K562 (cell line): ENCODE measurements at regions not wholly inside any gene's neighbourhood (a gene's known extent, or its start where the extent isn't known, plus 50 kb on each side); places are given as distances from the start of the nearest gene placed in this dataset.

Experiments
- ATAC-seq: fragments of 200-7000 bp; cut with Tn5 transposase; 3 replicates; pipeline ENCODE4 v1.9.1; 2020; ENCODE audit warnings: moderate library complexity
- BruUV-seq: library from RNA; stranded (reverse); fragments of 400-500 nt; replicated peaks from 2 replicates; lab custom pipeline; 2021; lab: Mats Ljungman, UMichigan
- CTCF ChIA-PET: fragments of 300-600 bp; formaldehyde crosslinking; extraction: SDS; loops from one replicate; lab custom pipeline; 2021; ENCODE audit warnings: low intra/inter-chr PET ratio; lab: Yijun Ruan, JAX
- POLR2A ChIA-PET: fragments of 300-600, 350-650 bp; sonication (Branson Sonifier 250); formaldehyde crosslinking; extraction: SDS; loops from one replicate; lab custom pipeline; 2021; ENCODE audit warnings: antibody characterized with exemption, inconsistent platforms; lab: Yijun Ruan, JAX
- DNase-seq, 4 experiments: peaks; one replicate each; pipeline versions ENCODE4 v3.0.0 to v3.0.0-alpha.2; 2011 to 2018; ENCODE audit warnings: low spot score in 3 of 4, mixed read lengths in 3 of 4; ENCODE audit errors: extremely low read depth in 1 of 4
- FAIRE-seq: peaks from 2 replicates; lab custom pipeline; 2011; peaks lifted over from hg19 to GRCh38; lab: Jason Lieb, UNC
- H2AFZ ChIP-seq: 2 replicates; pipeline ENCODE4 v1.6.0; 2011; ENCODE audit warnings: low read depth, low read length, control low read depth, inconsistent platforms
- H3K27ac ChIP-seq: fragments of 200-600 bp; 3 replicates; pipeline ENCODE4 v1.8.0; 2011; ENCODE audit warnings: low read depth, mild to moderate bottlenecking, control low read depth, inconsistent platforms, low read length, moderate library complexity, mixed read lengths; ENCODE audit errors: extremely low read depth
- H3K27me3 ChIP-seq, 2 experiments: fragments of 300-600 bp in 1 of 2; 2 replicates in 1 of 2; 3 replicates in 1 of 2; pipeline versions ENCODE4 v1.6.0 to v1.8.0; 2011; ENCODE audit warnings: inconsistent platforms in 2 of 2, low read length in 2 of 2, mild to moderate bottlenecking in 1 of 2, mixed read lengths in 1 of 2, moderate library complexity in 1 of 2; ENCODE audit not compliant: control insufficient read depth in 2 of 2, insufficient read depth in 2 of 2
- H3K36me3 ChIP-seq: fragments of 300-600 bp; 3 replicates; pipeline ENCODE4 v1.8.0; 2011; ENCODE audit warnings: mild to moderate bottlenecking, low read length, inconsistent platforms; ENCODE audit not compliant: control insufficient read depth, insufficient read depth
- H3K4me1 ChIP-seq, 2 experiments: fragments of 200-600 bp in 1 of 2; replicated peaks in 1 of 2; 2 replicates in 1 of 2; 3 replicates in 1 of 2; pipeline versions ENCODE4 v1.5.1 to v1.8.0; 2011; ENCODE audit warnings: inconsistent platforms in 2 of 2, low read length in 2 of 2, mild to moderate bottlenecking in 1 of 2, mixed read lengths in 1 of 2, moderate library complexity in 1 of 2; ENCODE audit not compliant: control insufficient read depth in 2 of 2, insufficient read depth in 2 of 2
- H3K4me2 ChIP-seq: 2 replicates; pipeline ENCODE4 v1.6.1; 2011; ENCODE audit warnings: low read length, control low read depth, inconsistent platforms, mixed read lengths; ENCODE audit not compliant: insufficient read depth
- H3K4me3 ChIP-seq: fragments of 200-600 bp; sonication (generic), shearing (Covaris generic); 2 replicates; pipeline ENCODE4 v1.5.1; 2016; ENCODE audit warnings: control low read depth, inconsistent platforms
- H3K79me2 ChIP-seq: fragments of 200-600 bp; 3 replicates; pipeline ENCODE4 v1.8.0; 2011; ENCODE audit warnings: low read length, inconsistent platforms; ENCODE audit not compliant: control insufficient read depth, insufficient read depth
- H3K9ac ChIP-seq, 2 experiments: 2 replicates each; pipeline versions ENCODE4 v1.6.0 to v1.6.1; 2011; ENCODE audit warnings: low read depth in 2 of 2, low read length in 2 of 2, control low read depth in 1 of 2, inconsistent platforms in 1 of 2, mild to moderate bottlenecking in 1 of 2, mixed read lengths in 1 of 2; ENCODE audit not compliant: insufficient read depth in 1 of 2
- H3K9me1 ChIP-seq: one replicate; pipeline ENCODE4 v1.6.0; 2011; ENCODE audit warnings: inconsistent platforms, mild to moderate bottlenecking, low read length, moderate library complexity; ENCODE audit not compliant: control insufficient read depth, insufficient read depth
- H3K9me3 ChIP-seq: replicated peaks from 2 replicates; pipeline ENCODE4 v1.5.1; 2011; ENCODE audit warnings: low read depth, low read length, inconsistent platforms; ENCODE audit not compliant: control insufficient read depth, insufficient read depth
- H4K20me1 ChIP-seq: replicated peaks from 2 replicates; pipeline ENCODE4 v1.6.1; 2011; ENCODE audit warnings: low read length, inconsistent platforms, mixed read lengths; ENCODE audit not compliant: control insufficient read depth, insufficient read depth
- CAMTA2 ChIP-seq: fragments of 250-450 bp; sonication (Bioruptor Pico); conservative IDR thresholded peaks from 2 replicates; pipeline ENCODE4 v1.5.1; 2022
- CBFA2T2 ChIP-seq: fragments of 450-650 bp; conservative IDR thresholded peaks from 2 replicates; pipeline ENCODE4 v1.6.1; 2017; ENCODE audit warnings: mild to moderate bottlenecking
- FOXJ3 ChIP-seq: sonication (generic); formaldehyde crosslinking; IDR thresholded peaks from 2 replicates; pipeline ENCODE4 v1.4.0; 2020; ENCODE audit warnings: mild to moderate bottlenecking, missing genetic modification reagents
- HDAC2 ChIP-seq: fragments of 450-650 bp; IDR thresholded peaks from 2 replicates; pipeline ENCODE4 v1.6.1; 2016; ENCODE audit warnings: mild to moderate bottlenecking
- JUN ChIP-seq, 2 experiments: sonication (generic) in 1 of 2; formaldehyde crosslinking in 1 of 2; IDR thresholded peaks; 2 replicates each; pipeline versions ENCODE4 v1.6.1 to v1.8.0; 2012 to 2022; ENCODE audit warnings: borderline replicate concordance in 2 of 2, mild to moderate bottlenecking in 2 of 2, improper control_type of control experiment in 1 of 2, low read depth in 1 of 2, low read length in 1 of 2, missing genetic modification reagents in 1 of 2
- POLR2AphosphoS5 ChIP-seq: IDR thresholded peaks from 2 replicates; pipeline ENCODE4 v1.6.1; 2011; ENCODE audit warnings: mild to moderate bottlenecking, low read depth, low read length, moderate library complexity; ENCODE audit not compliant: control insufficient read depth, insufficient read depth
- POLR3G ChIP-seq: IDR thresholded peaks from 2 replicates; pipeline ENCODE4 v1.6.1; 2011; ENCODE audit not compliant: insufficient read length, insufficient replicate concordance; ENCODE audit errors: extremely low read depth
- RFX1 ChIP-seq: fragments of 450-650 bp; IDR thresholded peaks from 2 replicates; pipeline ENCODE4 v1.6.1; 2016; ENCODE audit warnings: mild to moderate bottlenecking, moderate library complexity
- SMARCC2 ChIP-seq: fragments of 450-650 bp; IDR thresholded peaks from 2 replicates; pipeline ENCODE4 v1.6.1; 2017; ENCODE audit warnings: antibody characterized with exemption, moderate library complexity, mild to moderate bottlenecking, low read depth
- TEAD2 ChIP-seq: fragments of 450-650 bp; IDR thresholded peaks from 2 replicates; pipeline ENCODE4 v1.6.1; 2016; ENCODE audit warnings: missing genetic modification characterization, control low read depth, missing compliant biosample characterization
- ZNF174 ChIP-seq: fragments of 250-450 bp; sonication (Bioruptor Pico); IDR thresholded peaks from 2 replicates; pipeline ENCODE4 v1.4.0; 2020; ENCODE audit warnings: mild to moderate bottlenecking
- ZNF445 ChIP-seq: fragments of 250-450 bp; sonication (Bioruptor Pico); IDR thresholded peaks from 2 replicates; pipeline ENCODE4 v1.4.0; 2020; ENCODE audit warnings: low read depth, mild to moderate bottlenecking, moderate library complexity
- ZSCAN32 ChIP-seq: fragments of 450-650 bp; formaldehyde crosslinking; IDR thresholded peaks from 2 replicates; pipeline ENCODE4 v1.4.0; 2020; ENCODE audit warnings: mild to moderate bottlenecking, moderate library complexity
- WGBS: fragments of 100-300 bp; shearing (Covaris generic); methylation state at CpG from one replicate; pipeline ENCODE4 v1.1.6; 2016; ENCODE audit warnings: low coverage, mixed read lengths; ENCODE audit not compliant: insufficient coverage; ENCODE audit errors: missing lambda C conversion rate; 5-methylcytosine and 5-hydroxymethylcytosine counted together
- in situ Hi-C: fragments of 300-500 bp; cut with MboI; formaldehyde crosslinking; loops from 4 replicates; pipeline ENCODE4 v1.15.0; 2018; ENCODE audit warnings: inconsistent platforms, mixed read lengths
- intact Hi-C: fragments of 100-400 bp; cut with micrococcal nuclease; formaldehyde crosslinking; loops from 2 replicates; pipeline ENCODE4 v1.14.2; 2022
- TF ChIP-seq, protein P1 (sequence below): fragments of 250-450 bp; sonication (Bioruptor Pico); IDR thresholded peaks from 2 replicates; pipeline ENCODE4 v1.8.0; 2021; ENCODE audit warnings: moderate library complexity, mild to moderate bottlenecking, inconsistent platforms
- TF ChIP-seq, protein P2 (sequence below): fragments of 250-450 bp; sonication (Bioruptor Pico); IDR thresholded peaks from 2 replicates; pipeline ENCODE4 v1.5.0; 2021; ENCODE audit warnings: mild to moderate bottlenecking, borderline replicate concordance
- TF ChIP-seq, protein P3 (sequence below): fragments of 450-650 bp; IDR thresholded peaks from 2 replicates; pipeline ENCODE4 v1.6.1; 2016; ENCODE audit warnings: missing biosample characterization, missing genetic modification characterization

DNA sequence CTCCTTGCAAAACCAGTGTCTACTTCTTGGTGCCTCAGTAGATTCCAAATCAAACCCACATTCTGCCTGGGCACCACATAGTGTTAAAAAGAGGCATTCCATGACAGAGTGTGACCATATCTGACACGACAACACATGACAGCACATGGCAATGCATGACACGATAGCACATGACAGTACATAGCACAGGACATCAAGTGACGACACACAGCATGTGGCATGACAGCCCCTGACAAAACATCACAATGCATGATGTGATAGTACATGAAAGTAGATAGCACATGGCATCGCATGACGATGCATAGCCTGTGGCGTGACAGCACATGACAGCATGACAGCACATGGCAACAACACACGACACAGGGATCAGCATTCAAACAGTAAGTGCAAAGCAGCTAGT, 845.9 kb upstream of the SALL3 start (continued):
- TF ChIP-seq HDAC2 (no peak), ZNF445 (CRISPR knock-in tag) (no peak), POLR2AphosphoS5 (no peak), CBFA2T2 (no peak), JUN (IDR thresholded peaks at IDR 0.05; ENCODE audit: borderline replicate concordance, low read depth, low read length) (no peak), JUN (CRISPR knock-in tag; IDR thresholded peaks at IDR 0.05; ENCODE audit: borderline replicate concordance) (no peak)

DNA sequence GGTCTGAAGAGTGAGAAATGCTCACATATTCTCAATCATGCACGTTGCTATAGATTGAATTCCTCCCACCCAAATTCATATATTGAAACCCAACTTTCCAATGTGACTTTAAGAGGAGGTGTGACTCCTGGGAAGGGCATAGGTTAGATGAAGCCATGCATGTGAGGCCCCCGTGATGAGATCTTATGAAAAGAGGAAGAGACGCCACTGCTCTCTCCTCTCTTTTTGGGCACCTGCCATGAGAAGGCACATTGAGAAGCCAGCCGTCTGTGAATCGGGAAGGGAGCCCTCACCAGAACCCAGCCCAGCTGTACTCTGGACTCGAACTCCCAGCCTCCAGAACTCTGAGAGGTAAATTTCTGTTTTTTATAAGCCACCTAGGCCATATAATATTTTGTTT, 842.6 kb upstream of the SALL3 start:
- no TSS peak for BruUV-seq
- no peaks in the 10 kb centered on the region for H3K36me3 ChIP-seq
- H4K20me1 ChIP-seq, result no peaks in the 10 kb centered on the region
- no peak overlapping the region for H3K9ac ChIP-seq
- no peak for FAIRE-seq
- H2AFZ ChIP-seq, result no peak overlapping the region
- no peak overlapping the region for H3K4me2 ChIP-seq
- H3K9me1 ChIP-seq, result no peaks in the 10 kb centered on the region
- H3K4me1 ChIP-seq, result no peaks in the 10 kb centered on the region
- 0% methylated on average over 4 of the region's 6 CpGs for WGBS
- no peak overlapping the region for H3K27ac ChIP-seq
- no peak overlapping the region for H3K4me3 ChIP-seq
- in situ Hi-C loops (no loop called here), intact Hi-C loops (no loop called here)
- no peak for ATAC-seq
- H3K27me3 ChIP-seq, result peaks cover 0 to 26% of the 10 kb centered on the region in 2 experiments; a peak in 2 of 5 replicates
- H3K79me2 ChIP-seq, result no peaks in the 10 kb centered on the region
- no peaks in the 10 kb centered on the region for H3K9me3 ChIP-seq
- CTCF ChIA-PET, result no interaction called here
- POLR2A ChIA-PET, result no interaction called here
- DNase-seq, result no peak
- TF ChIP-seq RFX1, result no peak
- TF ChIP-seq CAMTA2, result no peak
- no peak for TF ChIP-seq FOXJ3
- TF ChIP-seq, protein P1, sequence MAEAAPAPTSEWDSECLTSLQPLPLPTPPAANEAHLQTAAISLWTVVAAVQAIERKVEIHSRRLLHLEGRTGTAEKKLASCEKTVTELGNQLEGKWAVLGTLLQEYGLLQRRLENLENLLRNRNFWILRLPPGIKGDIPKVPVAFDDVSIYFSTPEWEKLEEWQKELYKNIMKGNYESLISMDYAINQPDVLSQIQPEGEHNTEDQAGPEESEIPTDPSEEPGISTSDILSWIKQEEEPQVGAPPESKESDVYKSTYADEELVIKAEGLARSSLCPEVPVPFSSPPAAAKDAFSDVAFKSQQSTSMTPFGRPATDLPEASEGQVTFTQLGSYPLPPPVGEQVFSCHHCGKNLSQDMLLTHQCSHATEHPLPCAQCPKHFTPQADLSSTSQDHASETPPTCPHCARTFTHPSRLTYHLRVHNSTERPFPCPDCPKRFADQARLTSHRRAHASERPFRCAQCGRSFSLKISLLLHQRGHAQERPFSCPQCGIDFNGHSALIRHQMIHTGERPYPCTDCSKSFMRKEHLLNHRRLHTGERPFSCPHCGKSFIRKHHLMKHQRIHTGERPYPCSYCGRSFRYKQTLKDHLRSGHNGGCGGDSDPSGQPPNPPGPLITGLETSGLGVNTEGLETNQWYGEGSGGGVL (CRISPR knock-in tag), result no peak
- TF ChIP-seq, protein P2, sequence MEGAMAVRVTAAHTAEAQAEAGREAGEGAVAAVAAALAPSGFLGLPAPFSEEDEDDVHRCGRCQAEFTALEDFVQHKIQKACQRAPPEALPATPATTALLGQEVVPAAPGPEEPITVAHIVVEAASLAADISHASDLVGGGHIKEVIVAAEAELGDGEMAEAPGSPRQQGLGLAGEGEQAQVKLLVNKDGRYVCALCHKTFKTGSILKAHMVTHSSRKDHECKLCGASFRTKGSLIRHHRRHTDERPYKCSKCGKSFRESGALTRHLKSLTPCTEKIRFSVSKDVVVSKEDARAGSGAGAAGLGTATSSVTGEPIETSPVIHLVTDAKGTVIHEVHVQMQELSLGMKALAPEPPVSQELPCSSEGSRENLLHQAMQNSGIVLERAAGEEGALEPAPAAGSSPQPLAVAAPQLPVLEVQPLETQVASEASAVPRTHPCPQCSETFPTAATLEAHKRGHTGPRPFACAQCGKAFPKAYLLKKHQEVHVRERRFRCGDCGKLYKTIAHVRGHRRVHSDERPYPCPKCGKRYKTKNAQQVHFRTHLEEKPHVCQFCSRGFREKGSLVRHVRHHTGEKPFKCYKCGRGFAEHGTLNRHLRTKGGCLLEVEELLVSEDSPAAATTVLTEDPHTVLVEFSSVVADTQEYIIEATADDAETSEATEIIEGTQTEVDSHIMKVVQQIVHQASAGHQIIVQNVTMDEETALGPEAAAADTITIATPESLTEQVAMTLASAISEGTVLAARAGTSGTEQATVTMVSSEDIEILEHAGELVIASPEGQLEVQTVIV, result no peak
- no peak for TF ChIP-seq SMARCC2
- TF ChIP-seq, protein P3, sequence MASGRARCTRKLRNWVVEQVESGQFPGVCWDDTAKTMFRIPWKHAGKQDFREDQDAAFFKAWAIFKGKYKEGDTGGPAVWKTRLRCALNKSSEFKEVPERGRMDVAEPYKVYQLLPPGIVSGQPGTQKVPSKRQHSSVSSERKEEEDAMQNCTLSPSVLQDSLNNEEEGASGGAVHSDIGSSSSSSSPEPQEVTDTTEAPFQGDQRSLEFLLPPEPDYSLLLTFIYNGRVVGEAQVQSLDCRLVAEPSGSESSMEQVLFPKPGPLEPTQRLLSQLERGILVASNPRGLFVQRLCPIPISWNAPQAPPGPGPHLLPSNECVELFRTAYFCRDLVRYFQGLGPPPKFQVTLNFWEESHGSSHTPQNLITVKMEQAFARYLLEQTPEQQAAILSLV (tag), result no peak
- TF ChIP-seq TEAD2 (tag), result no peak
- TF ChIP-seq ZSCAN32 (CRISPR knock-in tag), result no peak
- no peak for TF ChIP-seq POLR3G
- no peak for TF ChIP-seq ZNF174 (CRISPR knock-in tag)
